Endodermal cell (in vitro differentiated cells): ENCODE measurements at regions not wholly inside any gene's neighbourhood (a gene's known extent, or its start where the extent isn't known, plus 50 kb on each side); places are given as distances from the start of the nearest gene placed in this dataset.
A peak's percentile ranks its signal among the peaks of the same experiment; 100 is the strongest.

Source experiments
- DNase-seq: peaks from one replicate; pipeline ENCODE4 v3.0.0-alpha.2; 2017
- H3K27ac ChIP-seq: 2 replicates; pipeline ENCODE4 v1.5.1; 2013; ENCODE audit warnings: mild to moderate bottlenecking, low read depth, low read length, moderate library complexity
- H3K27me3 ChIP-seq: 2 replicates; pipeline ENCODE4 v1.6.1; 2013; ENCODE audit warnings: mild to moderate bottlenecking, low read length, moderate library complexity; ENCODE audit not compliant: insufficient read depth, control insufficient read depth, poor library complexity, severe bottlenecking
- H3K36me3 ChIP-seq: 2 replicates; pipeline ENCODE4 v1.7.0; 2013; ENCODE audit warnings: mild to moderate bottlenecking, low read length, moderate library complexity; ENCODE audit not compliant: control insufficient read depth, insufficient read depth
- H3K4me1 ChIP-seq: one replicate; pipeline ENCODE4 v1.7.0; 2013; ENCODE audit warnings: low read length; ENCODE audit not compliant: control insufficient read depth, insufficient read depth
- H3K4me3 ChIP-seq: 2 replicates; pipeline ENCODE4 v1.5.1; 2013; ENCODE audit warnings: mild to moderate bottlenecking, low read length, moderate library complexity
- H3K9ac ChIP-seq: 2 replicates; pipeline ENCODE4 v1.6.1; 2013; ENCODE audit warnings: mild to moderate bottlenecking, low read length, moderate library complexity; ENCODE audit not compliant: poor library complexity, severe bottlenecking; ENCODE audit errors: extremely low read depth
- H3K9me3 ChIP-seq: 2 replicates; pipeline ENCODE4 v1.6.1; 2013; ENCODE audit warnings: mild to moderate bottlenecking, low read length, moderate library complexity; ENCODE audit not compliant: control insufficient read depth
- H3K27ac Mint-ChIP-seq: 2 replicates; pipeline ENCODE4 v1.8.0; 2020; ENCODE audit warnings: mixed read lengths
- H3K27me3 Mint-ChIP-seq: 2 replicates; pipeline ENCODE4 v1.8.0; 2021; ENCODE audit warnings: mild to moderate bottlenecking, mixed read lengths; ENCODE audit not compliant: insufficient read depth
- H3K36me3 Mint-ChIP-seq: 2 replicates; pipeline ENCODE4 v1.8.0; 2020; ENCODE audit warnings: low read depth, mixed read lengths
- H3K4me1 Mint-ChIP-seq: 2 replicates; pipeline ENCODE4 v1.8.0; 2020; ENCODE audit warnings: mixed read lengths
- H3K4me3 Mint-ChIP-seq: 2 replicates; pipeline ENCODE4 v1.8.0; 2020; ENCODE audit warnings: mild to moderate bottlenecking, moderate library complexity, mixed read lengths
- H3K9me3 Mint-ChIP-seq: 2 replicates; pipeline ENCODE4 v1.8.0; 2020; ENCODE audit warnings: mild to moderate bottlenecking, mixed read lengths
- CTCF ChIP-seq: fragments of 200-600 bp; sonication (generic); conservative IDR thresholded peaks from 2 replicates; pipeline ENCODE4 v1.5.0; 2021; ENCODE audit warnings: antibody characterized with exemption, mild to moderate bottlenecking
- WGBS, 2 experiments: methylation state at CpG; one replicate each; pipeline versions ENCODE4 v1.1.5 to v1.1.7; 2013; ENCODE audit warnings: missing lambda C conversion rate in 2 of 2, mixed read lengths in 1 of 2; ENCODE audit not compliant: insufficient coverage in 1 of 2, insufficient read length in 1 of 2; 5-methylcytosine and 5-hydroxymethylcytosine counted together

- Mint-ChIP-seq H3K27ac (no peak overlapping the region), H3K4me3 (no peak overlapping the region), H3K4me1 (peaks cover 4% of the 10 kb centered on the region), H3K9me3 (no peaks in the 10 kb centered on the region), H3K36me3 (no peaks in the 10 kb centered on the region), H3K27me3 (peaks cover 8% of the 10 kb centered on the region)
- Histone ChIP-seq H3K9ac (no peak overlapping the region), H3K36me3 (no peaks in the 10 kb centered on the region), H3K4me3 (no peak overlapping the region), H3K4me1 (no peaks in the 10 kb centered on the region), H3K27me3 (no peaks in the 10 kb centered on the region), H3K27ac (no peak overlapping the region), H3K9me3 (no peaks in the 10 kb centered on the region)
- WGBS, 2 experiments = 92 to 93% methylated on average over 3 to 8 of the region's 8 CpGs
- no peak for TF ChIP-seq CTCF
- DNase-seq = no peak
Measured at GRCh38 chr11:134876226-134876625, 464.2 kb upstream of the B3GAT1 start.

GRCh38 chr11:134866981-134867675, 455.1 kb upstream of the B3GAT1 start:
- no peak for DNase-seq
- Mint-ChIP-seq H3K36me3 (no peaks in the 10 kb centered on the region), H3K27me3 (peaks cover 13% of the 10 kb centered on the region), H3K4me1 (peaks cover 9% of the 10 kb centered on the region), H3K4me3 (no peak overlapping the region), H3K27ac (no peak overlapping the region), H3K9me3 (no peaks in the 10 kb centered on the region)
- H3K4me1 ChIP-seq = no peaks in the 10 kb centered on the region
- H3K27ac ChIP-seq = no peak overlapping the region
- H3K27me3 ChIP-seq = no peaks in the 10 kb centered on the region
- no peak for TF ChIP-seq CTCF
- H3K36me3 ChIP-seq = no peaks in the 10 kb centered on the region
- WGBS, 2 experiments = 93 to 100% methylated on average over 6 to 11 of the region's 11 CpGs
- no peak overlapping the region for H3K4me3 ChIP-seq
- no peak overlapping the region for H3K9ac ChIP-seq
- no peaks in the 10 kb centered on the region for H3K9me3 ChIP-seq

- Histone ChIP-seq H3K4me1 (no peaks in the 10 kb centered on the region), H3K27me3 (no peaks in the 10 kb centered on the region), H3K4me3 (no peak overlapping the region), H3K9me3 (no peaks in the 10 kb centered on the region), H3K36me3 (no peaks in the 10 kb centered on the region), H3K9ac (no peak overlapping the region), H3K27ac (no peak overlapping the region)
- no peaks in the 10 kb centered on the region for H3K9me3 Mint-ChIP-seq
- H3K4me3 Mint-ChIP-seq = no peak overlapping the region
- no peak overlapping the region for H3K27ac Mint-ChIP-seq
- DNase-seq = peak; percentile 23
- WGBS, 2 experiments = 78 to 81% methylated on average over 5 to 6 of the region's 6 CpGs
- peaks cover 13% of the 10 kb centered on the region for H3K27me3 Mint-ChIP-seq
- TF ChIP-seq CTCF = no peak
- peaks cover 9% of the 10 kb centered on the region for H3K4me1 Mint-ChIP-seq
- no peaks in the 10 kb centered on the region for H3K36me3 Mint-ChIP-seq
Measured at GRCh38 chr11:134866215-134866614, 454.2 kb upstream of the B3GAT1 start.
